Transverse colon (tissue), 4 donors: ENCODE measurements at regions not wholly inside any gene's neighbourhood (a gene's known extent, or its start where the extent isn't known, plus 50 kb on each side); places are given as distances from the start of the nearest gene placed in this dataset.

Experiments used
- EP300 ChIP-seq: sonication (generic); formaldehyde crosslinking; IDR thresholded peaks from one replicate; pipeline ENCODE4 v1.6.1; 2017; ENCODE audit warnings: antibody characterized with exemption, low read depth
- POLR2A ChIP-seq: fragments of 450-650 bp; IDR thresholded peaks from one replicate; pipeline ENCODE4 v1.6.1; 2016; ENCODE audit warnings: antibody characterized with exemption, mild to moderate bottlenecking, moderate library complexity
- POLR2AphosphoS5 ChIP-seq, 3 donors: sonication (generic); formaldehyde crosslinking; IDR thresholded peaks; one replicate each; pipeline ENCODE4 v1.6.1; 2016; ENCODE audit warnings: antibody characterized with exemption in 3 of 3
- TF ChIP-seq, protein P1 (sequence below), 5 experiments: fragments of 200-600 bp in 3 of 5; fragments of 450-650 bp in 2 of 5; sonication (generic) in 3 of 5; IDR thresholded peaks; 1 replicate in 2 of 5; 2 replicates in 3 of 5; pipeline ENCODE4 v1.5.1; 2016 to 2017; ENCODE audit warnings: antibody characterized with exemption in 5 of 5, inconsistent platforms in 3 of 5, mild to moderate bottlenecking in 2 of 5, moderate library complexity in 1 of 5

DNA sequence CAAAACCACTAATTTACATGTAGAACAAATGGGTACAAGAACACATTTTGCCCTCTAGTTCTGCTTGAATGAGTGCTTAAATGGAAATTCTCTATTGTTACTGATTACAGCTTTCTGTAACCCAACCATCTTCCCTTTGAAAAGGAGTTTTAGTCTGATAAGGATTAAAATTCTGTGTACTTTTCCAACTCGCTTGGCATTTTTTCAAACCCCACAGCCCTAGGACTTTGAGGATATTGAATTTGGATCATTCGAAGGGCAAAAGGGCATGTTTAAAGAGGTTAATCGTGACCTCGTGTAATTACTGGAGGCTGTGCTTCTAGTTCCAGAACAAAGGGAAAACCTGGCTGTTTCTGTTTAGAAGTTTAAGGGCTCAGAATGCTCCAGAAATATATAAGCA is 432.3 kb downstream of the PID1 start:
- TF ChIP-seq, protein P1, sequence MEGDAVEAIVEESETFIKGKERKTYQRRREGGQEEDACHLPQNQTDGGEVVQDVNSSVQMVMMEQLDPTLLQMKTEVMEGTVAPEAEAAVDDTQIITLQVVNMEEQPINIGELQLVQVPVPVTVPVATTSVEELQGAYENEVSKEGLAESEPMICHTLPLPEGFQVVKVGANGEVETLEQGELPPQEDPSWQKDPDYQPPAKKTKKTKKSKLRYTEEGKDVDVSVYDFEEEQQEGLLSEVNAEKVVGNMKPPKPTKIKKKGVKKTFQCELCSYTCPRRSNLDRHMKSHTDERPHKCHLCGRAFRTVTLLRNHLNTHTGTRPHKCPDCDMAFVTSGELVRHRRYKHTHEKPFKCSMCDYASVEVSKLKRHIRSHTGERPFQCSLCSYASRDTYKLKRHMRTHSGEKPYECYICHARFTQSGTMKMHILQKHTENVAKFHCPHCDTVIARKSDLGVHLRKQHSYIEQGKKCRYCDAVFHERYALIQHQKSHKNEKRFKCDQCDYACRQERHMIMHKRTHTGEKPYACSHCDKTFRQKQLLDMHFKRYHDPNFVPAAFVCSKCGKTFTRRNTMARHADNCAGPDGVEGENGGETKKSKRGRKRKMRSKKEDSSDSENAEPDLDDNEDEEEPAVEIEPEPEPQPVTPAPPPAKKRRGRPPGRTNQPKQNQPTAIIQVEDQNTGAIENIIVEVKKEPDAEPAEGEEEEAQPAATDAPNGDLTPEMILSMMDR (IDR thresholded peaks at IDR 0.05) = no peak
- no peak for TF ChIP-seq POLR2A
- TF ChIP-seq EP300 = no peak
- TF ChIP-seq POLR2AphosphoS5 (IDR thresholded peaks at IDR 0.05) = no peak
